B cell (primary cell): ENCODE measurements at regions not wholly inside any gene's neighbourhood (a gene's known extent, or its start where the extent isn't known, plus 50 kb on each side); places are given as distances from the start of the nearest gene placed in this dataset.

Source experiments
- ATAC-seq: fragments of 200-7000 bp; cut with Tn5 transposase; one replicate; pipeline ENCODE4 v1.10.0; 2021; ENCODE audit warnings: low read depth, mild to moderate bottlenecking, moderate number of reproducible peaks, moderate library complexity
- CTCF ChIA-PET: fragments of 350-600 bp; sonication (Branson Sonifier 250); formaldehyde crosslinking; loops from one replicate; lab custom pipeline; 2021; ENCODE audit warnings: antibody characterized with exemption, inconsistent platforms; lab: Charles Lee
- POLR2A ChIA-PET: fragments of 350-600 bp; sonication (Branson Sonifier 250); formaldehyde crosslinking; loops from one replicate; lab custom pipeline; 2021; ENCODE audit warnings: antibody characterized with exemption; lab: Charles Lee
- DNase-seq: peaks from one replicate; pipeline ENCODE4 v3.0.0; 2013
- H2AFZ ChIP-seq: 2 replicates; pipeline ENCODE4 v1.6.1; 2012; ENCODE audit warnings: mild to moderate bottlenecking, low read depth, low read length; ENCODE audit not compliant: insufficient read depth, poor library complexity, severe bottlenecking
- H3K27ac ChIP-seq, 2 donors: 1 replicate in 1 of 2; 2 replicates in 1 of 2; pipeline ENCODE4 v1.5.1; 2012 to 2013; ENCODE audit warnings: low read length in 2 of 2, mild to moderate bottlenecking in 2 of 2, moderate library complexity in 1 of 2
- H3K27me3 ChIP-seq, 4 experiments: fragments of 200-600 bp in 1 of 4; sonication (generic) in 1 of 4; replicated peaks in 1 of 4; 1 replicate in 2 of 4; 2 replicates in 2 of 4; pipeline versions ENCODE4 v1.6.1 to v1.7.0; 2013 to 2016; ENCODE audit warnings: low read length in 3 of 4, mild to moderate bottlenecking in 2 of 4, mixed read lengths in 1 of 4, moderate library complexity in 1 of 4; ENCODE audit not compliant: insufficient read depth in 4 of 4, control insufficient read depth in 3 of 4; ENCODE audit errors: control extremely low read depth in 1 of 4
- H3K36me3 ChIP-seq, 2 experiments: replicated peaks in 1 of 2; 1 replicate in 1 of 2; 2 replicates in 1 of 2; pipeline versions ENCODE4 v1.6.1 to v1.7.1; 2013; ENCODE audit warnings: low read length in 1 of 2; ENCODE audit not compliant: insufficient read depth in 2 of 2, control insufficient read depth in 1 of 2; ENCODE audit errors: control extremely low read depth in 1 of 2, extremely low read depth in 1 of 2
- H3K4me1 ChIP-seq, 2 donors: fragments of 200-600 bp in 1 of 2; sonication (generic) in 1 of 2; 1 replicate in 1 of 2; 2 replicates in 1 of 2; pipeline versions ENCODE4 v1.5.1 to v1.6.1; 2013 to 2017; ENCODE audit warnings: low read length in 2 of 2; ENCODE audit not compliant: control insufficient read depth in 2 of 2, insufficient read depth in 2 of 2
- H3K4me2 ChIP-seq: replicated peaks from 2 replicates; pipeline ENCODE3; 2012; ENCODE audit warnings: mild to moderate bottlenecking, low read depth, low read length; ENCODE audit not compliant: poor library complexity, severe bottlenecking
- H3K4me3 ChIP-seq, 5 experiments: fragments of 200-600 bp in 1 of 5; sonication (generic) in 1 of 5; 1 replicate in 3 of 5; 2 replicates in 2 of 5; pipeline versions ENCODE4 v1.5.1 to v1.7.0; 2011 to 2016; ENCODE audit warnings: low read length in 4 of 5, mild to moderate bottlenecking in 4 of 5, low read depth in 2 of 5, control low read depth in 1 of 5, moderate library complexity in 1 of 5; ENCODE audit not compliant: insufficient read depth in 1 of 5; ENCODE audit errors: control extremely low read depth in 1 of 5, extremely low read depth in 1 of 5
- H3K79me2 ChIP-seq: fragments of 200-600 bp; sonication (generic); one replicate; pipeline ENCODE4 v1.6.0; 2016; ENCODE audit warnings: low read length; ENCODE audit not compliant: control insufficient read depth, insufficient read depth
- H3K9ac ChIP-seq: fragments of 200-600 bp; sonication (generic); 2 replicates; pipeline ENCODE4 v1.6.1; 2017; ENCODE audit warnings: mild to moderate bottlenecking, low read length, moderate library complexity
- H3K9me3 ChIP-seq, 3 donors: one replicate each; pipeline versions ENCODE4 v1.6.1 to v1.7.1; 2013; ENCODE audit warnings: low read length in 2 of 3; ENCODE audit not compliant: control insufficient read depth in 2 of 3, insufficient read depth in 1 of 3; ENCODE audit errors: control extremely low read depth in 1 of 3
- H4K20me1 ChIP-seq: 2 replicates; pipeline ENCODE4 v1.6.0; 2012; ENCODE audit warnings: mild to moderate bottlenecking, low read length; ENCODE audit not compliant: insufficient read depth, control insufficient read depth, poor library complexity, severe bottlenecking
- H3K27ac Mint-ChIP-seq: one replicate; pipeline ENCODE4 v1.8.0; 2021; ENCODE audit warnings: mixed read lengths
- H3K27me3 Mint-ChIP-seq: one replicate; pipeline ENCODE4 v1.8.0; 2021; ENCODE audit warnings: mixed read lengths
- H3K4me1 Mint-ChIP-seq: one replicate; pipeline ENCODE4 v1.8.0; 2021; ENCODE audit warnings: mixed read lengths
- H3K4me3 Mint-ChIP-seq: one replicate; pipeline ENCODE4 v1.8.0; 2021; ENCODE audit warnings: mixed read lengths
- H3K9me3 Mint-ChIP-seq: one replicate; pipeline ENCODE4 v1.8.0; 2022; ENCODE audit warnings: mixed read lengths; ENCODE audit not compliant: insufficient read depth
- CTCF ChIP-seq: fragments of 200-600 bp; IDR thresholded peaks from one replicate; pipeline ENCODE4 v1.8.0; 2022; ENCODE audit warnings: antibody characterized with exemption, mild to moderate bottlenecking
- EZH2 ChIP-seq: IDR thresholded peaks from 2 replicates; pipeline ENCODE4 v1.6.1; 2012; ENCODE audit warnings: borderline replicate concordance, low read depth, mild to moderate bottlenecking, moderate library complexity, low read length; ENCODE audit not compliant: insufficient read depth, poor library complexity, severe bottlenecking
- WGBS: methylation state at CpG from one replicate; pipeline ENCODE4 v1.1.5; 2013; ENCODE audit warnings: missing lambda C conversion rate; ENCODE audit not compliant: insufficient coverage; 5-methylcytosine and 5-hydroxymethylcytosine counted together
- intact Hi-C: fragments of 100-400 bp; cut with micrococcal nuclease; formaldehyde crosslinking; loops from one replicate; pipeline ENCODE4 v1.10.0; 2022

GRCh38 chr2:82591718-82592117 is 1867.4 kb downstream of the SUCLG1 start:
- Histone ChIP-seq H3K4me2 (no peak overlapping the region), H3K9me3 (peaks cover 0 to 4% (median 0%) of the 10 kb centered on the region in 3 donors), H3K27me3 (no peaks in the 10 kb centered on the region), H3K36me3 (no peaks in the 10 kb centered on the region), H3K27ac (no peak overlapping the region), H3K9ac (no peak overlapping the region), H3K4me3 (no peak overlapping the region), H4K20me1 (no peaks in the 10 kb centered on the region), H3K4me1 (no peaks in the 10 kb centered on the region), H3K79me2 (no peaks in the 10 kb centered on the region), H2AFZ (no peak overlapping the region)
- H3K4me1 Mint-ChIP-seq, result no peaks in the 10 kb centered on the region
- WGBS, result 58% methylated on average over 3 of the region's 3 CpGs
- no peak for TF ChIP-seq EZH2
- no peak overlapping the region for H3K4me3 Mint-ChIP-seq
- no peak overlapping the region for H3K27ac Mint-ChIP-seq
- ChIA-PET CTCF (no interaction called here), POLR2A (no interaction called here)
- no peaks in the 10 kb centered on the region for H3K27me3 Mint-ChIP-seq
- DNase-seq, result no peak
- intact Hi-C loops, result no loop called here
- ATAC-seq, result no peak
- H3K9me3 Mint-ChIP-seq, result peaks cover 3% of the 10 kb centered on the region

- no peak overlapping the region for H3K4me2 ChIP-seq
- Mint-ChIP-seq H3K4me3 (no peak overlapping the region), H3K27ac (no peak overlapping the region), H3K4me1 (no peaks in the 10 kb centered on the region), H3K27me3 (no peaks in the 10 kb centered on the region), H3K9me3 (peaks cover 5% of the 10 kb centered on the region)
- intact Hi-C loops, result no loop called here
- DNase-seq (no peak), ATAC-seq (no peak)
- no peaks in the 10 kb centered on the region for H3K36me3 ChIP-seq
- H4K20me1 ChIP-seq, result no peaks in the 10 kb centered on the region
- H3K4me1 ChIP-seq, result no peaks in the 10 kb centered on the region
- no peaks in the 10 kb centered on the region for H3K9me3 ChIP-seq
- TF ChIP-seq EZH2, result no peak
- TF ChIP-seq CTCF, result no peak
- no peak overlapping the region for H2AFZ ChIP-seq
- H3K9ac ChIP-seq, result no peak overlapping the region
- ChIA-PET POLR2A (no interaction called here), CTCF (no interaction called here)
- H3K27ac ChIP-seq, result no peak overlapping the region
- no peaks in the 10 kb centered on the region for H3K27me3 ChIP-seq
- no peak overlapping the region for H3K4me3 ChIP-seq
- H3K79me2 ChIP-seq, result no peaks in the 10 kb centered on the region
Observed at GRCh38 chr2:82576656-82577055, 1882.4 kb downstream of the SUCLG1 start.
